ENCODE measurements at regions not wholly inside any gene's neighbourhood (a gene's known extent, or its start where the extent isn't known, plus 50 kb on each side); places are given as distances from the start of the nearest gene placed in this dataset.

- H3K9me3 ChIP-seq (replicated peaks; ENCODE audit: control insufficient read depth, insufficient read depth, low read length): no peaks in the 10 kb centered on the region; the same call in 2 of the 3 replicates
- H3K4me1 ChIP-seq (ENCODE audit: control insufficient read depth, insufficient read depth, low read length): no peaks in the 10 kb centered on the region
- TF ChIP-seq ZBTB33 (IDR thresholded peaks at IDR 0.05) (no peak), KAT2A (conservative IDR thresholded peaks at IDR 0.05; ENCODE audit: control insufficient read depth, low read depth, low read length) (no peak), BCLAF1 (IDR thresholded peaks at IDR 0.05) (no peak), FOXK2 (IDR thresholded peaks at IDR 0.05) (no peak), JUNB (IDR thresholded peaks at IDR 0.05) (no peak), SMC3 (IDR thresholded peaks at IDR 0.05; ENCODE audit: borderline replicate concordance, low read length) (no peak), ZBTB40 (IDR thresholded peaks at IDR 0.05; ENCODE audit: borderline replicate concordance) (no peak), BCL3 (IDR thresholded peaks at IDR 0.05; ENCODE audit: borderline replicate concordance, insufficient read depth, low read depth, low read length, poor library complexity, severe bottlenecking) (no peak), EGR1 (IDR thresholded peaks at IDR 0.05; ENCODE audit: borderline replicate concordance in 1 of 2, low read depth in 2 of 2, low read length in 2 of 2) (no peak)
- TF ChIP-seq, protein P1, sequence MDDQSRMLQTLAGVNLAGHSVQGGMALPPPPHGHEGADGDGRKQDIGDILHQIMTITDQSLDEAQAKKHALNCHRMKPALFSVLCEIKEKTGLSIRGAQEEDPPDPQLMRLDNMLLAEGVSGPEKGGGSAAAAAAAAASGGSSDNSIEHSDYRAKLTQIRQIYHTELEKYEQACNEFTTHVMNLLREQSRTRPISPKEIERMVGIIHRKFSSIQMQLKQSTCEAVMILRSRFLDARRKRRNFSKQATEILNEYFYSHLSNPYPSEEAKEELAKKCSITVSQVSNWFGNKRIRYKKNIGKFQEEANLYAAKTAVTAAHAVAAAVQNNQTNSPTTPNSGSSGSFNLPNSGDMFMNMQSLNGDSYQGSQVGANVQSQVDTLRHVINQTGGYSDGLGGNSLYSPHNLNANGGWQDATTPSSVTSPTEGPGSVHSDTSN (IDR thresholded peaks at IDR 0.05; ENCODE audit: insufficient replicate concordance, low read depth, low read length): no peak
Measured at GRCh38 chr6:17002123-17002522, 99.7 kb upstream of the STMND1 start.

More at GRCh38 chr6:17002123-17002522, 99.7 kb upstream of the STMND1 start:
- FAIRE-seq (no peak), ATAC-seq (no peak), DNase-seq (ENCODE audit: low read depth, low spot score) (no peak)
- SMC1A ChIA-PET (ENCODE audit: uncharacterized antibody, unreplicated experiment): no interaction called here
- RAD21 ChIA-PET (ENCODE audit: unreplicated experiment): interaction anchor here (1.8 kb wide), 1 partner anchor 239 kb away, joined by 5 read pairs; no protein-coding TSS in a partner anchor
- H3K27me3 ChIP-seq (replicated peaks in 1 of 2; ENCODE audit: control insufficient read depth in 2 of 2, insufficient read depth in 2 of 2, low read length in 1 of 2): no peaks in the 10 kb centered on the region; a peak in 1 of 4 replicates
- POLR2A ChIA-PET: no interaction called here
- intact Hi-C loops (cut with micrococcal nuclease; ENCODE audit: unreplicated experiment): no loop called here
- no peak overlapping the region for H3K27ac ChIP-seq (ENCODE audit: control insufficient read depth, insufficient read depth)
- BruUV-seq (replicated peaks): no TSS peak
- 28% methylated on average over 2 of the region's 2 CpGs for WGBS (ENCODE audit: insufficient coverage, insufficient replicate concordance, low lambda C conversion rate, missing lambda C conversion rate)
- H3K4me3 ChIP-seq: no peak overlapping the region
- no peaks in the 10 kb centered on the region for H3K36me3 ChIP-seq (ENCODE audit: control insufficient read depth in 2 of 2, insufficient read depth in 2 of 2, low read length in 1 of 2)
- H3K9ac ChIP-seq (ENCODE audit: control insufficient read depth, insufficient read depth, low read length): no peak overlapping the region
- no peak overlapping the region for H3K4me2 ChIP-seq (ENCODE audit: control insufficient read depth, insufficient read depth)
- in situ Hi-C loops (cut with MboI): no loop called here
- CTCF ChIA-PET: no interaction called here
- H3K79me2 ChIP-seq (ENCODE audit: control insufficient read depth, insufficient read depth, low read length): no peaks in the 10 kb centered on the region
- no peak overlapping the region for H2AFZ ChIP-seq (ENCODE audit: control insufficient read depth, low read depth, low read length)
- no peaks in the 10 kb centered on the region for H4K20me1 ChIP-seq (ENCODE audit: control insufficient read depth, insufficient read depth)
